ENCODE measurements at regions not wholly inside any gene's neighbourhood (a gene's known extent, or its start where the extent isn't known, plus 50 kb on each side); places are given as distances from the start of the nearest gene placed in this dataset.

DNA sequence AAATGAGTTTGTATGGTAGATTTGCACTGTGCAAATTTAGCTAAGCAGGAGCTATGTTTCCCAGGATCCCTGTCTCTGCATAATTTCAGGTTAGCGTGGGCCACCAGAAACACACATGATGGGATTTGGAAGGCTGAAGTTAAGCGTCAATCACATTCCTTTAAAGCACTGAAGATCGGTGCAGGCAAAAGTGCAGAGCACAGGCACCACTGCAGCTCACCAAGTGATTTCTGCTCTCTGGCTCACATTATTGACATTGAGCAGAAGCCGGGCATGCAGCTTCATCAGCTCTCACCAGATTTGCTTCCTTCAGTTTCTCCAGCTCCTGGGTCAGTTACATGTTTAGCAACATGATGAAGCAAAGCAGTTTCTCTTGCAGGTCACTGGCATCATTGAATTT lies 256.4 kb upstream of the TGFBR2 start:
- H3K27me3 Mint-ChIP-seq = peaks cover 18% of the 10 kb centered on the region
- no peaks in the 10 kb centered on the region for H3K36me3 Mint-ChIP-seq
- POLR2A ChIA-PET = no interaction called here
- DNase-seq = no peak
- H3K4me3 Mint-ChIP-seq = no peak overlapping the region
- peaks cover 82% of the 10 kb centered on the region for H3K4me1 Mint-ChIP-seq (ENCODE audit: low read depth)
- CTCF ChIA-PET = interaction anchor here (1.2 kb wide), 1 partner anchor 63 kb away, joined by 3 read pairs; no protein-coding TSS in a partner anchor
- intact Hi-C loops (cut with micrococcal nuclease) = loop anchor here (5.0 kb wide), 1 partner anchor 127 kb away; no protein-coding TSS in a partner anchor
- H3K27ac Mint-ChIP-seq = no peak overlapping the region
- H3K9me3 Mint-ChIP-seq = peaks cover 1% of the 10 kb centered on the region

DNA sequence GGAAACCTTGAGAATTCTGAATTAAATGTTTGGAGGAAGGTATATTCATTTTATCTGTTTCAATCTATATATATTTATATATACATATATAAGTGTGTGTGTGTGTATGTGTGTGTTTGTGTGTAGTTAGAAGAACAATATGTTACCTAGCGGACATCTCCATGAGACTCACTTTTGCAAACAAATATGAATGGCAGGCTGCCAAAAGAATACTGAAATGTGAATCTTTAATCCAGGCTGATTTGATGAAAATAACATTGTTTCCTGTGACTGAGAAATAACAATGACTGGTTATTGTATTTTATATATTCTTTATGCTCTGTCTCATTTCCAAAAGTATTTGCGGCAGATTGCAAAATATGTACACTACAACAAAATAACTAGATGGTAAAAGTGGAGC lies 255.5 kb upstream of the TGFBR2 start:
- Mint-ChIP-seq H3K4me3 (no peak overlapping the region), H3K27me3 (peaks cover 20% of the 10 kb centered on the region), H3K27ac (peak overlapping the region; percentile 11), H3K4me1 (ENCODE audit: low read depth) (peaks cover 83% of the 10 kb centered on the region), H3K36me3 (no peaks in the 10 kb centered on the region), H3K9me3 (peaks cover 1% of the 10 kb centered on the region)
- intact Hi-C loops (cut with micrococcal nuclease) = loop anchor here (5.0 kb wide), 1 partner anchor 126 kb away; no protein-coding TSS in a partner anchor
- no peak for DNase-seq
- ChIA-PET CTCF (no interaction called here), POLR2A (no interaction called here)

- Mint-ChIP-seq H3K27me3 (peaks cover 20% of the 10 kb centered on the region), H3K4me3 (no peak overlapping the region), H3K4me1 (ENCODE audit: low read depth) (peaks cover 67% of the 10 kb centered on the region), H3K36me3 (no peaks in the 10 kb centered on the region), H3K9me3 (no peaks in the 10 kb centered on the region), H3K27ac (no peak overlapping the region)
- DNase-seq = no peak
- intact Hi-C loops (cut with micrococcal nuclease) = loop anchor here (5.0 kb wide), 1 partner anchor 125 kb away; no protein-coding TSS in a partner anchor
- CTCF ChIA-PET = interaction anchor here (0.7 to 0.9 kb wide), 2 partner anchors 33 to 331 kb away, joined by 3 to 4 read pairs; no protein-coding TSS in a partner anchor
- POLR2A ChIA-PET = interaction anchor here (0.7 kb wide), 1 partner anchor 33 kb away, joined by 3 read pairs; no protein-coding TSS in a partner anchor
These were observed 253.7 kb upstream of the TGFBR2 start for GRCh38 chr3:30352410-30353318.

DNA sequence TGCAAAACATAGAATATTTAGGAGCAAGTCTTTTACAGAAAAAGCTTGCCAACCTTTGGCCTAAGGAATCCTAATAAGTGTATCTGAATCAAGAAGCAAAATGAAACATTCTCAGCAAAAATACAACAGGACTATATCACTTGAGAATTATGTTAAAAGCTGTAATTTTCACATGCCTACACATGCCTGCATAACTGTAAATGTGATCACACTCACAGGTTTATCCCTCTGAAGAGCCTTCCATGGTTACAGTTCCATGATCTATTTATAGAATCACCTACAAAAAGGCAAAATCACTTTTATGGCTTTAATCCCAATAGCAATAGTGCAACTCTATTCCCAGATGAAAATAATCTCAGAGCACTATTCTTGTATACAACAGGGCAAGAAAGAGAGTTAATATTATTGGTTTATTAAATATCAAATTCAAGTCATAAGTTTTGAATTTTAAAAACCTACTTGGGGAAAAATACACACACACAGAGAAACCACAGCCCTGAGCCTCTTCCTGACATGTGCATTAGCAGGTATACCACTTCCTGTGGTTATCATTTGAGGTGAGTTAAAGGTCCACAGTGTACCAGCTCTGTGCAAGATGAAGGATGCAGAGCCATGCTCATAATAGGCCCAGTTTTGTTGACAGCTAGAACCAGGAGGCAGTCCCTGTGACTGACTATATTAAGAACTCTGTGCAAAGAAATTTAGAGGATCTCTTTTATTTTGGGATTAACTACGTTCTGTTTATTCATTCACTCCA lies 252.5 kb upstream of the TGFBR2 start:
- intact Hi-C loops (cut with micrococcal nuclease) = loop anchor here (5.0 kb wide), 1 partner anchor 123 kb away; no protein-coding TSS in a partner anchor
- ChIA-PET CTCF (interaction anchor here (1.1 to 1.4 kb wide), 3 partner anchors 12 to 753 kb away, joined by 3 read pairs; no protein-coding TSS in a partner anchor), POLR2A (no interaction called here)
- Mint-ChIP-seq H3K4me1 (ENCODE audit: low read depth) (peaks cover 56% of the 10 kb centered on the region), H3K27me3 (peaks cover 20% of the 10 kb centered on the region), H3K4me3 (peak overlapping the region; percentile 17), H3K9me3 (no peaks in the 10 kb centered on the region), H3K36me3 (no peaks in the 10 kb centered on the region), H3K27ac (no peak overlapping the region)
- peak; percentile 64 for DNase-seq

DNA sequence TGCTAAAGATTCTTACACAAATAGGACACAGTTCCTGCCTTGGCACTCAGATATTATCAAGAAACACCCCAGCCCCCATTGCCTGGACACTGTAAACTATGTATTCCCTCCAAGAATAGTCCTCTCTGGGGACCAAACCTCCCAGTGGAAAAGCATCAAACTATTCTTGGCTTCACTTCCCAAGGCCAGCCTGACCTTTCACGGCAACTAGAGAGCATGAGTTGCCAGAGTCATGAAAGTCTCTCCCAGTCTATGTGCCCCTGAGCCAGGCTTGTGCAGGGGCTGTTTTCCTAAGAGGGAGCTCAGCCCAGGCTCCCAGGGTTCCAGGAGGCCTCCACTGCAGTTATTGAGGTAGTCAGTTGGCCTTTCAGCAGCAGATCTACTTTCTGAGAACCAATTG lies 251.9 kb upstream of the TGFBR2 start:
- no peak overlapping the region for H3K27ac Mint-ChIP-seq
- peaks cover 50% of the 10 kb centered on the region for H3K4me1 Mint-ChIP-seq (ENCODE audit: low read depth)

DNA sequence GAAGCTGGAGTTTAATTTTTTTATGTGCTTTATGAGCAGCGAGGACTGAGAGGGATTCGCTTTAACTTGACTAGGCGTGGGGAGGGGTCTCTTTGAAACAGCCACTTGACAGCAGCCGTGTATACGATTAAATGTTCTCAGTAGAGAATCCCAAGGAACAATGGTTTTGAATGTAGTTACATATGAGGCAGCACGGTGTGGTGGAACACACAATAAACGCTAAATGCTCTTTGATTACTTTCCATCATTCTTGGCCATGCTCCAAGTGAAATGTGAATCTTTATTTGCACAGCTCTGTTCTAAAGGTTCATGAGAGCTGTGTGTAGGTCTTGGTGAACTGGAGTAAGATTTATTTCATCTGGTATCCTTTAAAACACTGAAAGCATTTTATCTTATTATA lies 251.4 kb upstream of the TGFBR2 start:
- intact Hi-C loops (cut with micrococcal nuclease) = loop anchor here (1.0 to 5.0 kb wide), 2 partner anchors 8 to 122 kb away; no protein-coding TSS in a partner anchor
- Mint-ChIP-seq H3K9me3 (no peaks in the 10 kb centered on the region), H3K27me3 (peaks cover 14% of the 10 kb centered on the region), H3K36me3 (no peaks in the 10 kb centered on the region), H3K4me1 (ENCODE audit: low read depth) (peaks cover 46% of the 10 kb centered on the region), H3K4me3 (no peak overlapping the region), H3K27ac (no peak overlapping the region)
- no peak for DNase-seq
- ChIA-PET POLR2A (no interaction called here), CTCF (interaction anchor here (1.1 to 3.4 kb wide), 2 partner anchors 338 to 752 kb away, joined by 3 to 18 read pairs; no protein-coding TSS in a partner anchor)

More for the DNA sequence above, 251.9 kb upstream of the TGFBR2 start:
- Mint-ChIP-seq H3K27me3 (peaks cover 19% of the 10 kb centered on the region), H3K36me3 (no peaks in the 10 kb centered on the region), H3K9me3 (no peaks in the 10 kb centered on the region), H3K4me3 (peak overlapping the region; percentile 17)
- CTCF ChIA-PET = interaction anchor here (1.1 to 3.4 kb wide), 3 partner anchors 12 to 752 kb away, joined by 3 to 18 read pairs (median 3); no protein-coding TSS in a partner anchor
- POLR2A ChIA-PET = no interaction called here
- DNase-seq = no peak
- intact Hi-C loops (cut with micrococcal nuclease) = loop anchor here (5.0 kb wide), 1 partner anchor 123 kb away; no protein-coding TSS in a partner anchor

GRCh38 chr3:30355622-30356021 lies 250.8 kb upstream of the TGFBR2 start:
- H3K9me3 Mint-ChIP-seq = no peaks in the 10 kb centered on the region
- H3K4me1 Mint-ChIP-seq (ENCODE audit: low read depth) = peaks cover 41% of the 10 kb centered on the region
- peaks cover 15% of the 10 kb centered on the region for H3K27me3 Mint-ChIP-seq
- intact Hi-C loops (cut with micrococcal nuclease) = loop anchor here (1.0 kb wide), 1 partner anchor 8 kb away; no protein-coding TSS in a partner anchor
- CTCF ChIA-PET = interaction anchor here (1.4 to 3.4 kb wide), 2 partner anchors 8 to 337 kb away, joined by 3 to 18 read pairs; no protein-coding TSS in a partner anchor
- no peak overlapping the region for H3K4me3 Mint-ChIP-seq
- peaks cover 2% of the 10 kb centered on the region for H3K36me3 Mint-ChIP-seq
- POLR2A ChIA-PET = no interaction called here
- no peak overlapping the region for H3K27ac Mint-ChIP-seq
- DNase-seq = no peak

DNA sequence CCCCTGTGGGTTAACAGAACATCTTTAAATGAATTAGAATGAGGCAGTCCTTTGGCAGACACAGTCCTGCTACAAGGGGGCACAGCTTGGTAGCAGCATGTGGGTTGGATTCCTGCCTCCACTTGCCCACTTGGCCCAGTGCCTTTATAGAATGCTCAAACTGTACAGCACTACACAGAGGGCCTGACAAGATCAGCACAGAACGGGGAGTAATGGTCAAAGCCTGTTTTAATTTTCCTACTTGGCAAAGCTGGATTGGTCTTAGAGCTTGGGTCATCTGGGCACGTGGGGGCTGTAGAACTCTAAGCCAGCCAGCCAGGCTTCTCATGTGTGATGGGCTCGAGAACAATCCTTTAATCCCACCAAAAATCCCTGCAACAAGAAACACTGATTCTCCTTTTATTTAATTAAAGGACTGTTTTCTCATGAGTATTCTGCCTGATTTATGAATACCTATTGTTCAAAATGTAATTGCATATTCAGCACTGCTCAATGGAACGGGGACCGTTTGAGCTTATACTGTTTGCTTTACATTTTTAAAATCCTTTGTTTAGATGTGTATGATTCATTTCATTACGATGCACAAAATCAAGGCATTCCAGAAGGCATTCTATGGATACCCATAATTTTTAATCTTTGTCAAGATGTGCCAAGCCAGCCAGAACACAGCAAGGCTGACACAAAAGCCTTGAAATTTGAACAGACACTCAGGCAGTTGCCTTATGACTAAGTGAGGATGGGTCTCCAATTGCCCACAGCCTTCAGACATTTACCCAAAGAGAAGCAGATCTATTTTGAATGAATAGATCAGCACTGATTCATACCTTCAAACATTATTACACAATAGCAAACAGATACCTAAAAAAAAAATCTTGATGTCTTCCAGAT lies 249.3 kb upstream of the TGFBR2 start:
- intact Hi-C loops (cut with micrococcal nuclease) = no loop called here
- CTCF ChIA-PET = interaction anchor here (1.4 to 3.4 kb wide), 2 partner anchors 10 to 336 kb away, joined by 3 to 18 read pairs; no protein-coding TSS in a partner anchor
- H3K4me3 Mint-ChIP-seq = no peak overlapping the region

DNA sequence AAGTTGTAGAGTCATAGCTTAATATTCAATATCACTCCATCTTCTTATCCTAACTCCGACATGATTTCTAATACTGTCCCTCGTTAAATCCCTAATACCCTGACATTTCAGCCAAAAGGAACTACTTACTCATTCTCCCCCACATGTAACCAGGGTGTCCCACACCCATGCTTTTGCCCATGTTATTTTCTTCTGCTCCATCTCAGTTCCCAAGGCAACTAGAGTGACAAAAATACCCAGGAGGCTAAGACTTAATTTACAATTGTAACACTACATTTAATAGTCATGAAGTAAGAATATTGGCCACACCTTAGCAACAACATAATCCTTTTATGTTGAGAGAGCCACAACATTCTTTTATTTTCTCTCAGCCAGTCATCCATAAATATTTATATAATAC lies 248.5 kb upstream of the TGFBR2 start:
- no peak overlapping the region for H3K4me3 Mint-ChIP-seq
- CTCF ChIA-PET = interaction anchor here (3.4 kb wide), 1 partner anchor 335 kb away, joined by 18 read pairs; no protein-coding TSS in a partner anchor
- H3K27me3 Mint-ChIP-seq = peaks cover 8% of the 10 kb centered on the region
- peaks cover 27% of the 10 kb centered on the region for H3K4me1 Mint-ChIP-seq (ENCODE audit: low read depth)
- no peak for DNase-seq
- POLR2A ChIA-PET = no interaction called here
- peaks cover 2% of the 10 kb centered on the region for H3K36me3 Mint-ChIP-seq
- no peak overlapping the region for H3K27ac Mint-ChIP-seq
- H3K9me3 Mint-ChIP-seq = no peaks in the 10 kb centered on the region
- intact Hi-C loops (cut with micrococcal nuclease) = no loop called here

More for the DNA sequence above, 249.3 kb upstream of the TGFBR2 start:
- Mint-ChIP-seq H3K27ac (no peak overlapping the region), H3K27me3 (peaks cover 11% of the 10 kb centered on the region), H3K36me3 (peaks cover 2% of the 10 kb centered on the region), H3K4me1 (ENCODE audit: low read depth) (peaks cover 35% of the 10 kb centered on the region), H3K9me3 (no peaks in the 10 kb centered on the region)
- POLR2A ChIA-PET = no interaction called here
- DNase-seq = no peak

- Mint-ChIP-seq H3K9me3 (no peaks in the 10 kb centered on the region), H3K4me1 (ENCODE audit: low read depth) (peaks cover 20% of the 10 kb centered on the region), H3K36me3 (peaks cover 2% of the 10 kb centered on the region), H3K27ac (no peak overlapping the region), H3K4me3 (no peak overlapping the region), H3K27me3 (peaks cover 6% of the 10 kb centered on the region)
- CTCF ChIA-PET = no interaction called here
- POLR2A ChIA-PET = no interaction called here
- intact Hi-C loops (cut with micrococcal nuclease) = no loop called here
- no peak for DNase-seq
These were observed 247.5 kb upstream of the TGFBR2 start for GRCh38 chr3:30358871-30359270.

DNA sequence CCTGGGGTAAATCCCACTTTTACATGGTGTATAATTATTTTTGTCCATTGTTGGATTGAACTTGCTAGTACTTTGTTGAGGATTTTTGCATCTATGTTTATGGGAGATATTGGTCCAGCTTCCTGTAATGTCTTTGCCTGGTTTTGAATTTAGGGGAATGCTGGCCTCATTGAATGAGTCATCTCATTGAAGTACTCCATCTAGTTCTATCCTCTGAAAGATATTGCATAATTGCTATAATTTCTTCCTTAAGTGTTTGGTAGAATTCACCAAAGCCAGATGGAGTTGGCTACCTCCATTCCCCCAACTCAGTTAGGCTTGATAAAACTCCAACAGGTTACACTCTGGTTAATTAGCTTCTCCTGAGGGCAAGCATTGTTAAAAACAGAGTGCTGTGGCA lies 237.4 kb upstream of the TGFBR2 start:
- H3K27me3 Mint-ChIP-seq = peaks cover 2% of the 10 kb centered on the region
- no peaks in the 10 kb centered on the region for H3K4me1 Mint-ChIP-seq (ENCODE audit: low read depth)
- peaks cover 2% of the 10 kb centered on the region for H3K36me3 Mint-ChIP-seq
- ChIA-PET POLR2A (no interaction called here), CTCF (interaction anchor here (0.6 kb wide), 1 partner anchor 34 kb away, joined by 3 read pairs; no protein-coding TSS in a partner anchor)
- no peaks in the 10 kb centered on the region for H3K9me3 Mint-ChIP-seq
- intact Hi-C loops (cut with micrococcal nuclease) = no loop called here
- H3K27ac Mint-ChIP-seq = no peak overlapping the region
- H3K4me3 Mint-ChIP-seq = no peak overlapping the region
- no peak for DNase-seq

Data from activated CD4-positive, alpha-beta memory T cell treated with anti-CD3 and anti-CD28 coated beads for 36 hours (primary cell).